Sigmoid colon (tissue), 4 donors: ENCODE measurements at regions not wholly inside any gene's neighbourhood (a gene's known extent, or its start where the extent isn't known, plus 50 kb on each side); places are given as distances from the start of the nearest gene placed in this dataset.

Experiments
- EP300 ChIP-seq, 4 donors: sonication (generic); formaldehyde crosslinking; IDR thresholded peaks; one replicate each; pipeline ENCODE4 v1.6.1; 2017; ENCODE audit warnings: antibody characterized with exemption in 4 of 4
- POLR2A ChIP-seq, 2 donors: fragments of 450-650 bp; IDR thresholded peaks; one replicate each; pipeline ENCODE4 v1.6.1; 2016; ENCODE audit warnings: antibody characterized with exemption in 2 of 2, mild to moderate bottlenecking in 2 of 2, moderate library complexity in 2 of 2
- TF ChIP-seq, protein P1 (sequence below), 4 experiments: fragments of 450-650 bp in 3 of 4; fragments of 200-600 bp in 1 of 4; IDR thresholded peaks; one replicate each; pipeline ENCODE4 v1.5.1; 2016 to 2019; ENCODE audit warnings: antibody characterized with exemption in 4 of 4, mild to moderate bottlenecking in 3 of 4, moderate library complexity in 2 of 4

DNA sequence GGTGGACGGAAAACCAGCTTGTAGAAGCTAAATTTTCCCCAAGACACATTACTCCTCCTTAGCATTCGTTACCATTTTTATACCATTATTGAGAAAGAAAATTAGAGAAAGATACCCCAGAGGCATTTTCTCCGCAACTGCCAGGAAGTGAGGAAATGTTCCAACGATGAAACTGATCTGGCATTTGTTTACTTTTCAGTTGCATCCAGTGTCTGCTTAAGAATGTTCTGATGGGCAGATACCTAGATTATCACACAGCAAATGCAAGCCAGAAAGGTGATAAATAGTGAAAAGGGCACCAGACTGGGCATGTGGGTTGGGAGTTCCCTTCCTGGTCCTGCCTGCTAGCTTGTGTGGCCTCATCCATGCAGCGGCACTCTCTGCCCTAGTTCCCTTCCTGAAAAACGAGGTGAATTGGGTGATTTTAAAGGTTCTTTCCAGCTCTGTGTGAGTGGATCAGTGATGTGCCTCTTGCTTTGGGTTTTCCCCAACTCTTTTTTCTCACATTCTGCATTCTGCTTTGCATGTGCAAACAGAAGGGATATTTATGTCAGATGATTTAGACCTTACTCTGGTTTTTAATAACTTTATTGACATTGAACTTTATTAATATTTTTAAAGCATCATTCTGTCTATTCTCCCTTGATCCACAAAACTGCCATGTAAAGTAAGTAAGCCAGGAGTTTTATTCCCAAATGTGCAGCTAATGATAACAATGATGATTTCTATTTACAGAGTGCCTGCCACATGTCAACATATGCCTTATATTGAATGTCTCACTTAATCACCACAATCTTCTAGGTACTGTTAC, 139.6 kb downstream of the INSIG2 start:
- TF ChIP-seq, protein P1, sequence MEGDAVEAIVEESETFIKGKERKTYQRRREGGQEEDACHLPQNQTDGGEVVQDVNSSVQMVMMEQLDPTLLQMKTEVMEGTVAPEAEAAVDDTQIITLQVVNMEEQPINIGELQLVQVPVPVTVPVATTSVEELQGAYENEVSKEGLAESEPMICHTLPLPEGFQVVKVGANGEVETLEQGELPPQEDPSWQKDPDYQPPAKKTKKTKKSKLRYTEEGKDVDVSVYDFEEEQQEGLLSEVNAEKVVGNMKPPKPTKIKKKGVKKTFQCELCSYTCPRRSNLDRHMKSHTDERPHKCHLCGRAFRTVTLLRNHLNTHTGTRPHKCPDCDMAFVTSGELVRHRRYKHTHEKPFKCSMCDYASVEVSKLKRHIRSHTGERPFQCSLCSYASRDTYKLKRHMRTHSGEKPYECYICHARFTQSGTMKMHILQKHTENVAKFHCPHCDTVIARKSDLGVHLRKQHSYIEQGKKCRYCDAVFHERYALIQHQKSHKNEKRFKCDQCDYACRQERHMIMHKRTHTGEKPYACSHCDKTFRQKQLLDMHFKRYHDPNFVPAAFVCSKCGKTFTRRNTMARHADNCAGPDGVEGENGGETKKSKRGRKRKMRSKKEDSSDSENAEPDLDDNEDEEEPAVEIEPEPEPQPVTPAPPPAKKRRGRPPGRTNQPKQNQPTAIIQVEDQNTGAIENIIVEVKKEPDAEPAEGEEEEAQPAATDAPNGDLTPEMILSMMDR (IDR thresholded peaks at IDR 0.05): no peak
- TF ChIP-seq POLR2A (IDR thresholded peaks at IDR 0.05): no peak
- TF ChIP-seq EP300 (IDR thresholded peaks at IDR 0.05): no peak
